ENCODE measurements at regions not wholly inside any gene's neighbourhood (a gene's known extent, or its start where the extent isn't known, plus 50 kb on each side); places are given as distances from the start of the nearest gene placed in this dataset.

GRCh38 chr22:49618677-49618953 is 209.1 kb downstream of the BRD1 start:
- TF ChIP-seq ZFP30 (CRISPR knock-in tag; IDR thresholded peaks at IDR 0.05) (no peak), ZFP3 (CRISPR knock-in tag; IDR thresholded peaks at IDR 0.05) (no peak), RARB (CRISPR knock-in tag; IDR thresholded peaks at IDR 0.05) (no peak), CREB5 (CRISPR knock-in tag; IDR thresholded peaks at IDR 0.05; ENCODE audit: low read depth) (no peak), CSDC2 (CRISPR knock-in tag; IDR thresholded peaks at IDR 0.05) (no peak), TSHZ2 (CRISPR knock-in tag; IDR thresholded peaks at IDR 0.05) (no peak), CSRNP3 (CRISPR knock-in tag; IDR thresholded peaks at IDR 0.05) (no peak), ZNF8 (CRISPR knock-in tag; IDR thresholded peaks at IDR 0.05) (no peak), PATZ1 (CRISPR knock-in tag; IDR thresholded peaks at IDR 0.05; ENCODE audit: borderline replicate concordance) (no peak), ISL1 (CRISPR knock-in tag; IDR thresholded peaks at IDR 0.05) (no peak), OSR1 (CRISPR knock-in tag; IDR thresholded peaks at IDR 0.05) (no peak), ZC3H10 (CRISPR knock-in tag; IDR thresholded peaks at IDR 0.05) (no peak)

Data from SK-N-SH treated with all-trans-retinoic acid at 6 μM for 48 hours (cell line).